Nephron progenitor cell (in vitro differentiated cells): ENCODE measurements at regions not wholly inside any gene's neighbourhood (a gene's known extent, or its start where the extent isn't known, plus 50 kb on each side); places are given as distances from the start of the nearest gene placed in this dataset.

Experiments
- DNase-seq: peaks from one replicate; pipeline ENCODE4 v3.0.0; 2021
- H3K27ac Mint-ChIP-seq: 2 replicates; pipeline ENCODE4 v1.8.0; 2021; ENCODE audit warnings: mild to moderate bottlenecking, moderate library complexity, mixed read lengths
- H3K27me3 Mint-ChIP-seq: 2 replicates; pipeline ENCODE4 v1.8.0; 2021; ENCODE audit warnings: mild to moderate bottlenecking, low read depth, mixed read lengths; ENCODE audit not compliant: poor library complexity
- H3K36me3 Mint-ChIP-seq: 2 replicates; pipeline ENCODE4 v1.8.0; 2021; ENCODE audit warnings: low read depth, mixed read lengths
- H3K4me1 Mint-ChIP-seq: 2 replicates; pipeline ENCODE4 v1.8.0; 2021; ENCODE audit warnings: mixed read lengths
- H3K4me3 Mint-ChIP-seq: 2 replicates; pipeline ENCODE4 v1.8.0; 2021; ENCODE audit warnings: mild to moderate bottlenecking, moderate library complexity, mixed read lengths
- H3K9me3 Mint-ChIP-seq: 2 replicates; pipeline ENCODE4 v1.8.0; 2021; ENCODE audit warnings: mild to moderate bottlenecking, moderate library complexity, mixed read lengths
- CTCF ChIP-seq: fragments of 200-600 bp; sonication (generic); IDR thresholded peaks from 2 replicates; pipeline ENCODE4 v1.5.0; 2021; ENCODE audit warnings: antibody characterized with exemption

DNA sequence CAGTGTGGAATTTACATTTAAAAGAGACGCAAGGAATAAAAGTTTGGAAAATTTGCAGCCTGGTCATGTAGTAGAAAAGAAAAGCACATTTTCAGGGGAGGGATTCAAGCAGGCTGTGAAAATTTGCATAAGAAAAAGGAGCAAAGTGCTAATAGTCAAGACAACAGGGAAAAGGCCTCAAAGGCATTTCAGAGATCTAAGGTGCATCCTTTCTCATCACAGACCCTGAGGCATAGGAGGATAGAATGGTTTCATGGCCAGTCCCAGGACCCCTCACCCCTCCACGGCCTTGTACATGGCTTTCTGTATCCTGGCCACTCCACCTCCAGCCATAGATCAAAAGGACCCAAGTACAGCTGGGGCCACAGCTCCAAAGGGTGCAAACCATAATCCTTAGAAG, 380.5 kb upstream of the BRINP3 start:
- no peaks in the 10 kb centered on the region for H3K36me3 Mint-ChIP-seq
- H3K4me1 Mint-ChIP-seq: no peaks in the 10 kb centered on the region
- no peak for DNase-seq
- no peak overlapping the region for H3K4me3 Mint-ChIP-seq
- H3K9me3 Mint-ChIP-seq: peaks cover 4% of the 10 kb centered on the region
- no peaks in the 10 kb centered on the region for H3K27me3 Mint-ChIP-seq
- no peak for TF ChIP-seq CTCF
- H3K27ac Mint-ChIP-seq: no peak overlapping the region

GRCh38 chr1:190864013-190864641, 386.5 kb upstream of the BRINP3 start:
- no peak for TF ChIP-seq CTCF
- Mint-ChIP-seq H3K27me3 (no peaks in the 10 kb centered on the region), H3K27ac (no peak overlapping the region), H3K36me3 (no peaks in the 10 kb centered on the region), H3K4me1 (no peaks in the 10 kb centered on the region), H3K9me3 (peaks cover 4% of the 10 kb centered on the region), H3K4me3 (no peak overlapping the region)
- DNase-seq: no peak

DNA sequence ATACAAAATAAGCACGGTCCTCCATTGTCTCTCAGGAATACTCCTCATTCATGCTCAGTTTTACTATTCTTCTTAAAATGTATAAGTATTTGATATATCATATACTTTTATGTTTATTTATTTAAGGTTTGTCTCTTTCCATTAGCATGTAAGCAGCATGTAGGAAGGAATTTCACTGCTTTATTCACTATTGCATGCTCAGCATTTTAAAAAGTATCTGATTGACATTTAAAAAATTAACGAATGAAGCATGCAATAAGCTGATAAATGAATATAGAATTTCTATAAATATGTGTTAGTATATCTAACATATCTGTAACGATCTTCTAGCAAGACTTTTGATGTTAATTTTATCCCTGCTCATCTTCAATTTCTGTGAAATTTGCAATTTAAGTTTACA, 402.7 kb upstream of the BRINP3 start:
- Mint-ChIP-seq H3K4me3 (no peak overlapping the region), H3K4me1 (no peaks in the 10 kb centered on the region), H3K27me3 (no peaks in the 10 kb centered on the region), H3K27ac (no peak overlapping the region), H3K36me3 (no peaks in the 10 kb centered on the region), H3K9me3 (no peaks in the 10 kb centered on the region)
- no peak for TF ChIP-seq CTCF
- DNase-seq: no peak

DNA sequence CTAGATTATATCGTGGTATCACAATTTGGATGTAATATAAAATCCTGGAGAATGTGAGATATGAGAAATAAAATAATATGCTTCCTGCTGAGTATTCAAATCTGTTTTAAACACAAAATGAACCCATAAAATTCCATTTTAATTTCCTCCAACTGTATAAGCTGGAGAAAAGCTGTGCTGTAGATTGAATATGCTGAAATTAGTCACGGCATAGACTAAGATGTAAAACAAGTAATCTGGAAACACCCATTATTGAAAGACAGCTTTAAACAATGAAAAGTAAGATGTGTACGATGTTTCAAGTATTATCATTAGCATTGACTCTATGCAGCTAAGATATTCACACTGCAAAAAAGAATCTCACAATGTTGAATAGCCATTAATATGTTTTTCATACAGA, 403.4 kb upstream of the BRINP3 start:
- Mint-ChIP-seq H3K4me3 (no peak overlapping the region), H3K27me3 (no peaks in the 10 kb centered on the region), H3K36me3 (no peaks in the 10 kb centered on the region), H3K27ac (no peak overlapping the region), H3K4me1 (no peaks in the 10 kb centered on the region), H3K9me3 (no peaks in the 10 kb centered on the region)
- TF ChIP-seq CTCF: no peak
- no peak for DNase-seq

DNA sequence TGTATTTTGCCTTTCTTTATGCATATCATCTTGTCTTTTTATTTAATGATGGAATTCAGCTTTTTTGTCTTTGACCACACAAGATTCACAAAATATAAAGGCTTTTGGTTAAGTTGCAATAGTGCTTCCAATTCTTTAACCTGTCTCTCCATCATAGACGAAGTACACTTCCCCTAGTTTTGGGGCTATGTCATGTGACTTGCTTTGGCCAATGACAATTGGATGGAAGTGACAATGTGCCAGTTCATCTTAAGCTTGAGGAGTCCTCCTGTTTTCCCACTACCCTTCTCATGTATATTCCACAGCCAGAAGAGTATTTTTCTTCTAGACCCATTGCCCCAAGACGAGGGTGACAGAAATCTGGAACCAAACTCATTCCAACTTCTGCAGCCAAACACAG, 419.6 kb upstream of the BRINP3 start:
- no peak overlapping the region for H3K27ac Mint-ChIP-seq
- no peak for TF ChIP-seq CTCF
- no peaks in the 10 kb centered on the region for H3K4me1 Mint-ChIP-seq
- no peak overlapping the region for H3K4me3 Mint-ChIP-seq
- no peak for DNase-seq
- H3K9me3 Mint-ChIP-seq: no peaks in the 10 kb centered on the region
- H3K36me3 Mint-ChIP-seq: no peaks in the 10 kb centered on the region
- H3K27me3 Mint-ChIP-seq: no peaks in the 10 kb centered on the region

DNA sequence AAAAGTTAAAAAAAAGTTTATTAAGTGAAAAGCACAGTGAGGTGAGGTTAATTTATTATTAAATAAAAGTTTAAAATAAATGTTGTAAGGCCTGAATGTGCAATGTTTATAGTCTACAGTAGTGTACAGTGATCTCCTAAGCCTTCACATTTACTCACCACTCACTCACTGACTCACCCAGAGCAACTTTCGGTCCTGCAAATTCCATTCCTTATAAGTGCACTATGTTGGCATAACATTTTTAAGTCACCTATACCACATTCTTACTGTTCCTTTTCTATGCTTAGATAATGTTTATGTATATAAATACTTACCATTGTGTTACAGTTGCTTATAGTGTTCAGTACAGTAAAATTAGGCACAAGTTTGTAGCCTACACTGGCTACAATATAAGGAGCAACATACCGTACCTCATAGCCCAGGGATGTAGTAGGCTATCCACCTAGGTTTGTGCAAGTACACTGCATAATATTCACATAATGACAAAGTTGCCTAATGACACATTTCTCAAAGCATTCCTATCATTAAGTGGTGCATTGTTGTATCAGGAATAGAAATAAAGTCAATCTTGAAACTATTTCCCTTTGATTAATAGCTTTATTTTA, 426.5 kb upstream of the BRINP3 start:
- Mint-ChIP-seq H3K9me3 (no peaks in the 10 kb centered on the region), H3K36me3 (no peaks in the 10 kb centered on the region), H3K4me3 (no peak overlapping the region), H3K27ac (no peak overlapping the region), H3K27me3 (no peaks in the 10 kb centered on the region), H3K4me1 (no peaks in the 10 kb centered on the region)
- DNase-seq: no peak
- TF ChIP-seq CTCF: no peak
